ENCODE measurements at regions not wholly inside any gene's neighbourhood (a gene's known extent, or its start where the extent isn't known, plus 50 kb on each side); places are given as distances from the start of the nearest gene placed in this dataset.
"Not testable (repeated sequence)": the region's sequence is repeated elsewhere in the genome, so short reads cannot be mapped to it uniquely, and the experiment has no call there.

- TF ChIP-seq POLR2A (IDR thresholded peaks at IDR 0.05) (no peak), CTCF (IDR thresholded peaks at IDR 0.05) (no peak)
- no peak for ATAC-seq
- 64 to 72% methylated on average over 1 of the region's 1 CpG for whole genome bisulfite sequencing, 2 donors
- DNase-seq = no peak
- intact Hi-C loops (cut with DNase I) = no loop called here
- Histone ChIP-seq H3K36me3 (replicated peaks in 1 of 2; ENCODE audit: insufficient read depth in 1 of 2, low read depth in 2 of 2) (no peaks in the 10 kb centered on the region), H3K9me3 (no peaks in the 10 kb centered on the region), H3K27ac (no peak overlapping the region), H3K27me3 (no peaks in the 10 kb centered on the region), H3K4me3 (no peak overlapping the region), H3K4me1 (peaks cover 5% of the 10 kb centered on the region)
Observed at GRCh38 chr13:100788540-100788939, 113.9 kb upstream of the TMTC4 start.

GRCh38 chr13:100787899-100788298 is 113.3 kb upstream of the TMTC4 start:
- intact Hi-C loops (cut with DNase I) = no loop called here
- TF ChIP-seq POLR2A (IDR thresholded peaks at IDR 0.05) (no peak), CTCF (IDR thresholded peaks at IDR 0.05) (no peak)
- DNase-seq = no peak
- Histone ChIP-seq H3K9me3 (no peaks in the 10 kb centered on the region), H3K27me3 (no peaks in the 10 kb centered on the region), H3K4me1 (peaks cover 5% of the 10 kb centered on the region), H3K4me3 (no peak overlapping the region), H3K27ac (no peak overlapping the region), H3K36me3 (replicated peaks in 1 of 2; ENCODE audit: insufficient read depth in 1 of 2, low read depth in 2 of 2) (no peaks in the 10 kb centered on the region)
- WGBS, 2 donors = 67 to 95% methylated on average over 1 of the region's 1 CpG
- no peak for ATAC-seq

- DNase-seq; ATAC-seq; intact Hi-C loops (cut with DNase I); H3K27ac ChIP-seq; H3K4me3 ChIP-seq; H3K9me3 ChIP-seq; H3K27me3 ChIP-seq; H3K36me3 ChIP-seq (replicated peaks in 1 of 2; ENCODE audit: insufficient read depth in 1 of 2, low read depth in 2 of 2); H3K4me1 ChIP-seq: not testable (repeated sequence)
- WGBS, 2 donors = 89 to 91% methylated on average over 2 of the region's 2 CpGs
Observed at GRCh38 chr13:100776686-100777085, 102.1 kb upstream of the TMTC4 start.

GRCh38 chr13:100773923-100774663 is 99.5 kb upstream of the TMTC4 start:
- H3K27ac ChIP-seq = no peak overlapping the region
- TF ChIP-seq POLR2A (IDR thresholded peaks at IDR 0.05) (no peak), CTCF (IDR thresholded peaks at IDR 0.05) (no peak)
- no peak for ATAC-seq
- H3K9me3 ChIP-seq = no peaks in the 10 kb centered on the region
- no peaks in the 10 kb centered on the region for H3K27me3 ChIP-seq
- no peaks in the 10 kb centered on the region for H3K36me3 ChIP-seq (replicated peaks in 1 of 2; ENCODE audit: insufficient read depth in 1 of 2, low read depth in 2 of 2)
- intact Hi-C loops (cut with DNase I) = no loop called here
- DNase-seq = no peak
- H3K4me3 ChIP-seq = no peak overlapping the region
- 74 to 82% methylated on average over 13 of the region's 13 CpGs for WGBS, 2 donors
- no peaks in the 10 kb centered on the region for H3K4me1 ChIP-seq

- 83% methylated on average over 3 of the region's 3 CpGs for WGBS, 2 donors
- no peak for ATAC-seq
- Histone ChIP-seq H3K36me3 (replicated peaks in 1 of 2; ENCODE audit: insufficient read depth in 1 of 2, low read depth in 2 of 2) (no peaks in the 10 kb centered on the region), H3K27ac (no peak overlapping the region), H3K27me3 (no peaks in the 10 kb centered on the region), H3K4me3 (no peak overlapping the region), H3K9me3 (no peaks in the 10 kb centered on the region), H3K4me1 (no peaks in the 10 kb centered on the region)
- intact Hi-C loops (cut with DNase I) = no loop called here
- DNase-seq = no peak
- TF ChIP-seq POLR2A (IDR thresholded peaks at IDR 0.05) (no peak), CTCF (IDR thresholded peaks at IDR 0.05) (no peak)
Observed at GRCh38 chr13:100773429-100773828, 98.8 kb upstream of the TMTC4 start.

Data from body of pancreas (tissue), 4 donors.